Cardiac muscle cell (in vitro differentiated cells and primary cell): ENCODE measurements at regions not wholly inside any gene's neighbourhood (a gene's known extent, or its start where the extent isn't known, plus 50 kb on each side); places are given as distances from the start of the nearest gene placed in this dataset.
"Not testable (repeated sequence)": the region's sequence is repeated elsewhere in the genome, so short reads cannot be mapped to it uniquely, and the experiment has no call there.

ENCODE experiments used
- DNase-seq, 2 donors: peaks; one replicate each; pipeline versions ENCODE4 v3.0.0 to v3.0.0-alpha.2; 2010 to 2017; ENCODE audit warnings: low read depth in 1 of 2, low spot score in 1 of 2
- H3K27ac ChIP-seq: fragments of 200-600 bp; sonication (generic); 2 replicates; pipeline ENCODE4 v1.5.1; 2016
- H3K27me3 ChIP-seq: fragments of 200-600 bp; sonication (generic); 2 replicates; pipeline ENCODE4 v1.6.0; 2016; ENCODE audit warnings: control low read depth
- H3K36me3 ChIP-seq: fragments of 200-600 bp; sonication (generic); 2 replicates; pipeline ENCODE4 v1.5.1; 2016; ENCODE audit warnings: control low read depth
- H3K4me1 ChIP-seq: fragments of 200-600 bp; sonication (generic); 2 replicates; pipeline ENCODE4 v1.8.1; 2017; ENCODE audit warnings: low read depth, mild to moderate bottlenecking, mixed run types
- H3K4me3 ChIP-seq: fragments of 200-600 bp; sonication (generic); 2 replicates; pipeline ENCODE4 v1.5.1; 2016; ENCODE audit warnings: mild to moderate bottlenecking
- H3K9me3 ChIP-seq: fragments of 200-600 bp; sonication (generic); 2 replicates; pipeline ENCODE4 v1.5.1; 2017; ENCODE audit warnings: low read depth, mild to moderate bottlenecking, control low read depth
- CTCF ChIP-seq: IDR thresholded peaks from 2 replicates; pipeline ENCODE4 v1.5.1; 2012; ENCODE audit warnings: low read depth, mild to moderate bottlenecking, low read length

- H3K4me1 ChIP-seq, result peaks cover 2% of the 10 kb centered on the region
- H3K9me3 ChIP-seq, result no peaks in the 10 kb centered on the region
- H3K27me3 ChIP-seq, result no peaks in the 10 kb centered on the region
- H3K27ac ChIP-seq, result no peak overlapping the region
- DNase-seq, result no peak
- TF ChIP-seq CTCF, result no peak
- no peaks in the 10 kb centered on the region for H3K36me3 ChIP-seq
- H3K4me3 ChIP-seq, result no peak overlapping the region
Measured at GRCh38 chrX:150268839-150269355, 94.2 kb upstream of the MAMLD1 start.

DNA sequence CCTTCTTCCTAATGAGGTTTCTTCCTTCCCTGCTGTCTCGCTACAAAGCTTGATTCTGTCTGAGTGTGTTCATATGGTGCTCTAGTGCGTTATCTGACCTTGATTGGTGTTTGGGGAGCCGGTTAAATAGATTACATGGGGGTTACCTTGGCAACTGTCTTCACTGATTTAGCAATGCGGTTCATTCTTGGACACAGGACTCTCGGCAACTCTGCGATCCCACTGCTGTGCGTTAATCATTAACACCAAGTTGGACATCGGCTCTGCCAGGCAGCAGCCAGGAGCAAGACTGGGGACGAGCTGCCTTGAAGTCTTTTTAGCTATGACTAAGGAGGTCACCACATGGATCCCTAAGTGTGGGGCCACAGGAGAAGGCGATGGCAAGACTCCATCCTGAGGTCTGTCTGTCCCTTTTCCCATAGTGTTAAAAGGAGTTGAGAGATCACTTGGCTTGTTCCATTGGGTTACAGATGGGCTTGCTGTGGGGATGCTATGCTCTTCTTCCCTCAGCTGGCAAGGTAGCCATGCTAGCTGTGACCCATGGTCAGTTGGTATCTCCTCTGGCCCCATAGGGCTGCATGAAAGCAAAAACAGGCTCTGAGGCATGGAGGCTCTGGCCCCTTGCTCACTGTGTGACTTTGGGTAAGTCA, 93.4 kb upstream of the MAMLD1 start:
- DNase-seq, result peak in 1 of 2 donors; percentile 40
- Histone ChIP-seq H3K4me3 (no peak overlapping the region), H3K36me3 (no peaks in the 10 kb centered on the region), H3K4me1 (peaks cover 2% of the 10 kb centered on the region), H3K27me3 (no peaks in the 10 kb centered on the region), H3K9me3 (no peaks in the 10 kb centered on the region), H3K27ac (no peak overlapping the region)
- TF ChIP-seq CTCF, result no peak

- Histone ChIP-seq H3K27me3 (no peaks in the 10 kb centered on the region), H3K36me3 (no peaks in the 10 kb centered on the region), H3K27ac (no peak overlapping the region), H3K9me3 (no peaks in the 10 kb centered on the region), H3K4me1 (peaks cover 2% of the 10 kb centered on the region), H3K4me3 (no peak overlapping the region)
- peak in 1 of 2 donors; percentile 6 for DNase-seq
- no peak for TF ChIP-seq CTCF
Measured at GRCh38 chrX:150270622-150271021, 92.5 kb upstream of the MAMLD1 start.

GRCh38 chrX:150273575-150274294, 89.4 kb upstream of the MAMLD1 start:
- H3K4me1 ChIP-seq, H3K4me3 ChIP-seq, H3K27ac ChIP-seq, H3K36me3 ChIP-seq, DNase-seq, H3K9me3 ChIP-seq, H3K27me3 ChIP-seq: not testable (repeated sequence)

DNA sequence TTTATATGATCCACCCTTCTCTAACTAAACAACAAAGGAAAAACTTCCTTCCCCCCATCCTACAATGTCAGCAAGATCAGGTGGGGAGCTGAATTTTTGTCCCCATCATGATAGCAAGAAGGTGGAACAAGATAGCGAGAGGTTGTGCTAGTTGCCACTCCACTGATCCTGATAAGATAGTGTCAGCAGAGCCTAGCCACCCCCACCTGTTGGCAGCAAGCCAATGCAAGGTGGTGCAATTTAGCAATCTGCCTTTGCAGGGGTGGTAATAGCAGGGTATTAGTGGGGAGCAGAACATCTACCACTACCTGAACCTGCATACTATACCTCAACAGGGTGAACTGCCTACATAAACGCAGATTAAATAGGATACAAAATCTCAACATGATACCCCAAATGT, 80.2 kb upstream of the MAMLD1 start:
- no peak overlapping the region for H3K4me3 ChIP-seq
- H3K27ac ChIP-seq, result no peak overlapping the region
- no peaks in the 10 kb centered on the region for H3K36me3 ChIP-seq
- no peaks in the 10 kb centered on the region for H3K9me3 ChIP-seq
- no peaks in the 10 kb centered on the region for H3K27me3 ChIP-seq
- no peaks in the 10 kb centered on the region for H3K4me1 ChIP-seq
- no peak for DNase-seq
- TF ChIP-seq CTCF, result no peak

DNA sequence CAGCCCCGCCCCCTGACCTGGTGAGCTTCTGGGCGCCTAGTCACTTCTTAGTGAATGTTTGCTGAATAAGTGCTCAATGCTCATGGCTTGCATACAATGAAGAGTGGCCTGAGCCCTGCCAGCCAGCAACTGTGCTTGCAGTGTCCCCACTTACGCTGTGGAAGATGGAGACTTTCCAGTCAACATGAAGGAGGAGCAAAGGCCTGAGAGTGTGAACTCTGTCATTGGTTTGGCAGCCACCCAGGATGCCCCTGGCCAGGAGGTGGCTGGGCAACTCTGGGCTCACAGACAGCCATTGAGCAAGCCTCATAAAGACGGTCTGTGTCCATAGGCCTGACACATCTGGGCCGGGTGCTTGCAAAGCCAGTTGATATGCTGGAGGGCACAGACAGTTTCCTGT, 72.1 kb upstream of the MAMLD1 start:
- H3K27ac ChIP-seq, result no peak overlapping the region
- H3K9me3 ChIP-seq, result no peaks in the 10 kb centered on the region
- H3K27me3 ChIP-seq, result no peaks in the 10 kb centered on the region
- H3K36me3 ChIP-seq, result no peaks in the 10 kb centered on the region
- no peak for DNase-seq
- no peaks in the 10 kb centered on the region for H3K4me1 ChIP-seq
- no peak for TF ChIP-seq CTCF
- H3K4me3 ChIP-seq, result no peak overlapping the region
